Neural progenitor cell (in vitro differentiated cells): ENCODE measurements at regions not wholly inside any gene's neighbourhood (a gene's known extent, or its start where the extent isn't known, plus 50 kb on each side); places are given as distances from the start of the nearest gene placed in this dataset.

Source experiments
- DNase-seq: peaks from one replicate; pipeline ENCODE4 v3.0.0-alpha.2; 2016; ENCODE audit warnings: low spot score
- H2AFZ ChIP-seq: fragments of 200-600 bp; sonication (generic); replicated peaks from 2 replicates; pipeline ENCODE4 v1.6.1; 2016; ENCODE audit warnings: antibody characterized with exemption
- H3F3A ChIP-seq: fragments of 200-600 bp; sonication (generic); 2 replicates; pipeline ENCODE4 v1.6.1; 2016; ENCODE audit warnings: antibody characterized with exemption, low read depth
- H3K27ac ChIP-seq: fragments of 200-600 bp; sonication (generic); 2 replicates; pipeline ENCODE4 v1.5.1; 2016; ENCODE audit warnings: mild to moderate bottlenecking
- H3K27me3 ChIP-seq: fragments of 200-600 bp; sonication (generic); 2 replicates; pipeline ENCODE4 v1.6.1; 2016; ENCODE audit warnings: mild to moderate bottlenecking, moderate library complexity
- H3K36me3 ChIP-seq: fragments of 200-600 bp; sonication (generic); 2 replicates; pipeline ENCODE4 v1.5.1; 2016
- H3K4me1 ChIP-seq: fragments of 200-600 bp; sonication (generic); 2 replicates; pipeline ENCODE4 v1.6.1; 2016; ENCODE audit warnings: mixed run types
- H3K4me2 ChIP-seq: fragments of 200-600 bp; sonication (generic); 2 replicates; pipeline ENCODE4 v1.6.1; 2016
- H3K4me3 ChIP-seq: fragments of 200-600 bp; sonication (generic); 2 replicates; pipeline ENCODE4 v1.5.1; 2016
- H3K79me2 ChIP-seq: fragments of 200-600 bp; sonication (generic); 2 replicates; pipeline ENCODE4 v1.6.1; 2016; ENCODE audit warnings: low read depth
- H3K9ac ChIP-seq: fragments of 200-600 bp; sonication (generic); 2 replicates; pipeline ENCODE4 v1.6.1; 2016
- H3K9me3 ChIP-seq: fragments of 200-600 bp; sonication (generic); 2 replicates; pipeline ENCODE4 v1.5.1; 2016; ENCODE audit warnings: low read depth
- H4K20me1 ChIP-seq: fragments of 200-600 bp; sonication (generic); 2 replicates; pipeline ENCODE4 v1.6.1; 2016; ENCODE audit warnings: low read depth
- H3K27ac Mint-ChIP-seq: 3 replicates; pipeline ENCODE4 v1.8.0; 2021; ENCODE audit warnings: mixed read lengths
- H3K27me3 Mint-ChIP-seq: 2 replicates; pipeline ENCODE4 v1.8.0; 2022; ENCODE audit warnings: low read depth, mild to moderate bottlenecking, inconsistent platforms, moderate library complexity, mixed read lengths; ENCODE audit not compliant: insufficient read depth
- H3K36me3 Mint-ChIP-seq: 3 replicates; pipeline ENCODE4 v1.8.0; 2021; ENCODE audit warnings: mixed read lengths
- H3K4me1 Mint-ChIP-seq: 3 replicates; pipeline ENCODE4 v1.8.0; 2021; ENCODE audit warnings: mixed read lengths
- H3K4me3 Mint-ChIP-seq: 3 replicates; pipeline ENCODE4 v1.8.0; 2021; ENCODE audit warnings: mild to moderate bottlenecking, moderate library complexity, mixed read lengths
- H3K9me3 Mint-ChIP-seq: 3 replicates; pipeline ENCODE4 v1.8.0; 2020; ENCODE audit warnings: mixed read lengths
- EZH2 ChIP-seq: fragments of 200-600 bp; sonication (generic); IDR thresholded peaks from 2 replicates; pipeline ENCODE4 v1.6.1; 2017; ENCODE audit warnings: antibody characterized with exemption, mild to moderate bottlenecking, moderate library complexity
- EZH2phosphoT487 ChIP-seq: fragments of 200-600 bp; sonication (generic); IDR thresholded peaks from 2 replicates; pipeline ENCODE4 v1.6.1; 2017; ENCODE audit warnings: antibody characterized with exemption
- TF ChIP-seq, protein P1 (sequence below): fragments of 200-600 bp; sonication (generic); IDR thresholded peaks from 2 replicates; pipeline ENCODE4 v1.5.1; 2017; ENCODE audit warnings: antibody characterized with exemption, mild to moderate bottlenecking

DNA sequence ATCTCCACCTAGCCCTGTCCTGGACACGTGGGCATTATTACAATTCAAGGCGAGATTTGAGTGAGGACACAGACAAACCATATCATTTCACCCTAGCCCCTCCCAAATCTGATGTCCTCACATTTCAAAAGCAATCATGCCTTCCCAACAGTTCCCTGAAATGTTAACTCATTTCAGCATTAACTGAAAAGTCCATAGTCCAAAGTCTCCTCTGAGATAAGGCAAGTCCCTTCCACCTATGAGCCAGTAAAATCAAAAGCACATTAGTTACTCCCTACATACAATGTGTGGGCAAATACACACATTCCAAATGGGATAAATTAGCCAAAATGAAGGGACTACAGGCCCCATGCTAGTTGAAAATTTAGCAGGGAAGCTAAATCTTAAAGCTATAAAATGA is 546.0 kb upstream of the LMO3 start:
- DNase-seq, result no peak
- Histone ChIP-seq H3K27me3 (no peaks in the 10 kb centered on the region), H3K27ac (no peak overlapping the region), H3K9me3 (no peaks in the 10 kb centered on the region), H3K9ac (no peak overlapping the region), H3K4me2 (no peak overlapping the region), H3F3A (no peaks in the 10 kb centered on the region), H3K79me2 (no peaks in the 10 kb centered on the region), H3K4me3 (no peak overlapping the region), H3K36me3 (peaks cover 4% of the 10 kb centered on the region), H3K4me1 (no peaks in the 10 kb centered on the region), H2AFZ (no peak overlapping the region), H4K20me1 (no peaks in the 10 kb centered on the region)
- Mint-ChIP-seq H3K9me3 (peaks cover 28% of the 10 kb centered on the region), H3K27ac (no peak overlapping the region), H3K4me3 (no peak overlapping the region), H3K36me3 (no peaks in the 10 kb centered on the region), H3K4me1 (no peaks in the 10 kb centered on the region), H3K27me3 (no peaks in the 10 kb centered on the region)
- TF ChIP-seq, protein P1, sequence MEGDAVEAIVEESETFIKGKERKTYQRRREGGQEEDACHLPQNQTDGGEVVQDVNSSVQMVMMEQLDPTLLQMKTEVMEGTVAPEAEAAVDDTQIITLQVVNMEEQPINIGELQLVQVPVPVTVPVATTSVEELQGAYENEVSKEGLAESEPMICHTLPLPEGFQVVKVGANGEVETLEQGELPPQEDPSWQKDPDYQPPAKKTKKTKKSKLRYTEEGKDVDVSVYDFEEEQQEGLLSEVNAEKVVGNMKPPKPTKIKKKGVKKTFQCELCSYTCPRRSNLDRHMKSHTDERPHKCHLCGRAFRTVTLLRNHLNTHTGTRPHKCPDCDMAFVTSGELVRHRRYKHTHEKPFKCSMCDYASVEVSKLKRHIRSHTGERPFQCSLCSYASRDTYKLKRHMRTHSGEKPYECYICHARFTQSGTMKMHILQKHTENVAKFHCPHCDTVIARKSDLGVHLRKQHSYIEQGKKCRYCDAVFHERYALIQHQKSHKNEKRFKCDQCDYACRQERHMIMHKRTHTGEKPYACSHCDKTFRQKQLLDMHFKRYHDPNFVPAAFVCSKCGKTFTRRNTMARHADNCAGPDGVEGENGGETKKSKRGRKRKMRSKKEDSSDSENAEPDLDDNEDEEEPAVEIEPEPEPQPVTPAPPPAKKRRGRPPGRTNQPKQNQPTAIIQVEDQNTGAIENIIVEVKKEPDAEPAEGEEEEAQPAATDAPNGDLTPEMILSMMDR, result no peak
- no peak for TF ChIP-seq EZH2phosphoT487
- TF ChIP-seq EZH2, result no peak

DNA sequence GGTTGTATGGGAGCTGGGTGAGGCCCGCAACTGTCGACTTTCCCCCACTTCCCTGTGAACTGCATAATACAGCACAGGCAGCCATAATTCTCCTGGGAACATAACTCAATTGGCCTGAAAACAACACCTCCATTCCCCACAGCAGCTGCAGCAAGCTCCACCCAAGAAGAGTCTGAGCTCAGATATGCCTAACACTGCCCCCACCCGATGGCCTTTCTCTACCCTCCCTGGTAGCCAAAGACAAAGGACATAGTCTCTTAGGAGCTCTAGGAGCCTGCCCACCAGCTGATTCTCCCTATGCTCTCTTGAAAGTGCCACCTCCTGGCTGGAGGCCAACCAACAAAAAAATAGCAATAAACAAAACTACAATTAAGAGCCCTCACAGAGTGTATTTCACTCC is 542.7 kb upstream of the LMO3 start:
- no peaks in the 10 kb centered on the region for H3K4me1 ChIP-seq
- H2AFZ ChIP-seq, result no peak overlapping the region
- Mint-ChIP-seq H3K4me1 (no peaks in the 10 kb centered on the region), H3K4me3 (no peak overlapping the region), H3K36me3 (no peaks in the 10 kb centered on the region), H3K27ac (no peak overlapping the region), H3K27me3 (no peaks in the 10 kb centered on the region), H3K9me3 (peaks cover 22% of the 10 kb centered on the region)
- DNase-seq, result no peak
- no peaks in the 10 kb centered on the region for H4K20me1 ChIP-seq
- H3K4me3 ChIP-seq, result no peak overlapping the region
- H3K9ac ChIP-seq, result no peak overlapping the region
- TF ChIP-seq, protein P1, result no peak
- TF ChIP-seq EZH2phosphoT487, result no peak
- TF ChIP-seq EZH2, result no peak
- H3K9me3 ChIP-seq, result no peaks in the 10 kb centered on the region
- H3K79me2 ChIP-seq, result no peaks in the 10 kb centered on the region
- no peaks in the 10 kb centered on the region for H3K27me3 ChIP-seq
- no peaks in the 10 kb centered on the region for H3F3A ChIP-seq
- H3K36me3 ChIP-seq, result no peaks in the 10 kb centered on the region
- H3K4me2 ChIP-seq, result no peak overlapping the region
- H3K27ac ChIP-seq, result no peak overlapping the region

DNA sequence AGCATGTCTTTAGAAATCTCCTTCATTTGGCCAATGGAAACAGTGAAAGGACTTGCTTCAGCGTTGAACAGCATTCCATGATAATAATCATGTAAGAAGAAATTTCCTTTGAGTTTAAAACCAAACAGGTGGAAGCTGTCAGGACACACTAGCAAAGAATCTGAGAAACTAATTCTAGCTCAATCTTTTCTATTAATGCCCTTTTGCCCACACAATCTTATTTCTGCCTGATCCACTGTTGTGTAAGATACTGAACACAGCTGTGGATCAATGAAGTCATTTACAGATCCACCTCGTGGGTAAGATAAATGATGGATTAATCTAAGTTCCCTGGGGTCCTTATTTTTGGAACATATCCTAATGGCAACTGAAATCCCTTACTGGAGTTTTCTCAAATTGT is 536.9 kb upstream of the LMO3 start:
- Histone ChIP-seq H3K4me1 (no peaks in the 10 kb centered on the region), H3K4me3 (no peak overlapping the region), H2AFZ (no peak overlapping the region), H3K27me3 (no peaks in the 10 kb centered on the region), H3F3A (no peaks in the 10 kb centered on the region), H3K79me2 (no peaks in the 10 kb centered on the region), H3K36me3 (no peaks in the 10 kb centered on the region), H4K20me1 (no peaks in the 10 kb centered on the region), H3K9ac (no peak overlapping the region), H3K4me2 (no peak overlapping the region), H3K27ac (no peak overlapping the region), H3K9me3 (no peaks in the 10 kb centered on the region)
- TF ChIP-seq EZH2phosphoT487 (no peak), EZH2 (no peak)
- TF ChIP-seq, protein P1, result no peak
- Mint-ChIP-seq H3K9me3 (no peaks in the 10 kb centered on the region), H3K27ac (no peak overlapping the region), H3K36me3 (no peaks in the 10 kb centered on the region), H3K4me1 (no peaks in the 10 kb centered on the region), H3K4me3 (no peak overlapping the region), H3K27me3 (no peaks in the 10 kb centered on the region)
- DNase-seq, result no peak

GRCh38 chr12:17139931-17140330 is 534.0 kb upstream of the LMO3 start:
- Histone ChIP-seq H3K4me2 (no peak overlapping the region), H2AFZ (no peak overlapping the region), H4K20me1 (no peaks in the 10 kb centered on the region), H3K27ac (no peak overlapping the region), H3K9me3 (no peaks in the 10 kb centered on the region), H3K4me3 (no peak overlapping the region), H3F3A (no peaks in the 10 kb centered on the region), H3K9ac (no peak overlapping the region), H3K36me3 (no peaks in the 10 kb centered on the region), H3K79me2 (no peaks in the 10 kb centered on the region), H3K27me3 (no peaks in the 10 kb centered on the region), H3K4me1 (no peaks in the 10 kb centered on the region)
- Mint-ChIP-seq H3K27me3 (no peaks in the 10 kb centered on the region), H3K4me3 (no peak overlapping the region), H3K4me1 (no peaks in the 10 kb centered on the region), H3K27ac (no peak overlapping the region), H3K36me3 (no peaks in the 10 kb centered on the region), H3K9me3 (no peaks in the 10 kb centered on the region)
- no peak for TF ChIP-seq EZH2
- TF ChIP-seq, protein P1, result no peak
- DNase-seq, result no peak
